GM12878 (cell line): ENCODE measurements at regions not wholly inside any gene's neighbourhood (a gene's known extent, or its start where the extent isn't known, plus 50 kb on each side); places are given as distances from the start of the nearest gene placed in this dataset.

Experiments
- ATAC-seq: fragments of 200-7000 bp; cut with Tn5 transposase; 3 replicates; pipeline ENCODE4 v1.9.1; 2020; ENCODE audit warnings: mild to moderate bottlenecking, moderate library complexity
- BruUV-seq: library from RNA; stranded (reverse); fragments of 400-500 nt; replicated peaks from 2 replicates; lab custom pipeline; 2021; lab: Mats Ljungman, UMichigan
- CTCF ChIA-PET: fragments of 300-600 bp; sonication (Branson Sonifier 250); formaldehyde crosslinking; extraction: SDS; loops from one replicate; lab custom pipeline; 2021; ENCODE audit warnings: inconsistent platforms; lab: Yijun Ruan, JAX
- POLR2A ChIA-PET: fragments of 350-600 bp; formaldehyde crosslinking; extraction: SDS; loops from one replicate; lab custom pipeline; 2021; ENCODE audit warnings: inconsistent platforms; lab: Charles Lee
- RAD21 ChIA-PET: fragments of 300-600 bp; sonication (Branson Sonifier 250); formaldehyde crosslinking; loops from one replicate; lab custom pipeline; 2023; ENCODE audit warnings: antibody characterized with exemption; ENCODE audit not compliant: unreplicated experiment; lab: Charles Lee
- SMC1A ChIA-PET: fragments of 300-600 bp; sonication (Branson Sonifier 250); formaldehyde crosslinking; loops from one replicate; lab custom pipeline; 2023; ENCODE audit not compliant: unreplicated experiment, uncharacterized antibody; lab: Charles Lee
- DNase-seq: peaks from one replicate; pipeline ENCODE4 v3.0.0-alpha.2; 2011; ENCODE audit warnings: low read depth, low spot score
- FAIRE-seq: peaks from 3 replicates; lab custom pipeline; 2011; peaks lifted over from hg19 to GRCh38; lab: Jason Lieb, UNC
- H2AFZ ChIP-seq: 2 replicates; pipeline ENCODE4 v1.6.0; 2011; ENCODE audit warnings: low read depth, low read length, control low read depth; ENCODE audit not compliant: control insufficient read depth
- H3K27ac ChIP-seq: 2 replicates; pipeline ENCODE4 v1.5.1; 2011; ENCODE audit warnings: control low read depth; ENCODE audit not compliant: control insufficient read depth, insufficient read depth
- H3K27me3 ChIP-seq, 2 experiments: replicated peaks in 1 of 2; 2 replicates each; pipeline versions ENCODE4 v1.6.0 to v1.6.1; 2011; ENCODE audit warnings: low read length in 1 of 2; ENCODE audit not compliant: control insufficient read depth in 2 of 2, insufficient read depth in 2 of 2
- H3K36me3 ChIP-seq, 2 experiments: 2 replicates each; pipeline ENCODE4 v1.5.1; 2011; ENCODE audit warnings: low read length in 1 of 2; ENCODE audit not compliant: control insufficient read depth in 2 of 2, insufficient read depth in 2 of 2
- H3K4me1 ChIP-seq: 2 replicates; pipeline ENCODE4 v1.6.1; 2011; ENCODE audit warnings: mild to moderate bottlenecking, low read length, moderate library complexity, mixed read lengths; ENCODE audit not compliant: control insufficient read depth, insufficient read depth
- H3K4me2 ChIP-seq: 2 replicates; pipeline ENCODE4 v1.6.0; 2011; ENCODE audit warnings: control low read depth; ENCODE audit not compliant: control insufficient read depth, insufficient read depth
- H3K4me3 ChIP-seq: fragments of 200-600 bp; sonication (generic); 2 replicates; pipeline ENCODE4 v1.5.1; 2016
- H3K79me2 ChIP-seq: 2 replicates; pipeline ENCODE4 v1.6.0; 2011; ENCODE audit warnings: low read length; ENCODE audit not compliant: control insufficient read depth, insufficient read depth
- H3K9ac ChIP-seq: 2 replicates; pipeline ENCODE4 v1.8.0; 2011; ENCODE audit warnings: low read length, control low read depth, mixed read lengths; ENCODE audit not compliant: control insufficient read depth, insufficient read depth
- H3K9me3 ChIP-seq: replicated peaks from 3 replicates; pipeline ENCODE4 v1.5.1; 2011; ENCODE audit warnings: mild to moderate bottlenecking, low read length; ENCODE audit not compliant: control insufficient read depth, insufficient read depth
- H4K20me1 ChIP-seq: 2 replicates; pipeline ENCODE4 v1.6.0; 2011; ENCODE audit not compliant: control insufficient read depth, insufficient read depth
- ATF7 ChIP-seq: fragments of 450-650 bp; IDR thresholded peaks from 2 replicates; pipeline ENCODE4 v1.6.1; 2016; ENCODE audit warnings: low read depth, mild to moderate bottlenecking
- CHD1 ChIP-seq: IDR thresholded peaks from 2 replicates; pipeline ENCODE4 v1.6.1; 2012; ENCODE audit warnings: low read depth, low read length, improper control_type of control experiment
- ESRRA ChIP-seq: IDR thresholded peaks from 2 replicates; pipeline ENCODE4 v1.6.1; 2012; ENCODE audit warnings: mild to moderate bottlenecking, low read length, improper control_type of control experiment
- FOS ChIP-seq: IDR thresholded peaks from 3 replicates; pipeline ENCODE4 v1.6.1; 2011; ENCODE audit warnings: borderline replicate concordance; ENCODE audit not compliant: insufficient read length; ENCODE audit errors: extremely low read depth
- FOXK2 ChIP-seq: fragments of 450-650 bp; IDR thresholded peaks from 2 replicates; pipeline ENCODE4 v1.6.1; 2017; ENCODE audit warnings: mild to moderate bottlenecking, moderate library complexity
- IRF4 ChIP-seq: IDR thresholded peaks from 2 replicates; pipeline ENCODE4 v1.6.1; 2011; ENCODE audit warnings: low read depth, low read length
- NFIC ChIP-seq: IDR thresholded peaks from 2 replicates; pipeline ENCODE4 v1.6.1; 2012; ENCODE audit warnings: low read depth, mild to moderate bottlenecking, inconsistent platforms, low read length, moderate library complexity
- RELA ChIP-seq: fragments of 450-650 bp; IDR thresholded peaks from 2 replicates; pipeline ENCODE4 v1.8.0; 2014; ENCODE audit warnings: borderline replicate concordance; ENCODE audit not compliant: partially characterized antibody
- TAF1 ChIP-seq: IDR thresholded peaks from 2 replicates; pipeline ENCODE4 v1.6.1; 2011; ENCODE audit warnings: mild to moderate bottlenecking, low read depth, low read length, borderline replicate concordance
- TBL1XR1 ChIP-seq: IDR thresholded peaks from 2 replicates; pipeline ENCODE4 v1.6.1; 2012; ENCODE audit warnings: low read depth, low read length, improper control_type of control experiment
- TCF3 ChIP-seq: IDR thresholded peaks from 2 replicates; pipeline ENCODE4 v1.6.1; 2012; ENCODE audit warnings: low read depth, mild to moderate bottlenecking, low read length, borderline replicate concordance; ENCODE audit not compliant: insufficient read depth
- ZNF622 ChIP-seq: fragments of 450-650 bp; IDR thresholded peaks from 2 replicates; pipeline ENCODE4 v1.6.1; 2017; ENCODE audit warnings: mild to moderate bottlenecking, inconsistent platforms
- WGBS: methylation state at CpG from one replicate; pipeline ENCODE4 v1.1.6; 2016; ENCODE audit warnings: low lambda C conversion rate; ENCODE audit not compliant: insufficient replicate concordance, insufficient coverage; ENCODE audit errors: missing lambda C conversion rate; 5-methylcytosine and 5-hydroxymethylcytosine counted together
- in situ Hi-C: fragments of 300-500 bp; cut with MboI; formaldehyde crosslinking; loops from 9 replicates; pipeline ENCODE4 v1.14.3; 2018; ENCODE audit warnings: mixed read lengths
- intact Hi-C: fragments of 100-400 bp; cut with micrococcal nuclease; formaldehyde crosslinking; loops from one replicate; pipeline ENCODE4 v1.14.2; 2022; ENCODE audit not compliant: unreplicated experiment
- TF ChIP-seq, protein P1 (sequence below): IDR thresholded peaks from 2 replicates; pipeline ENCODE4 v1.6.1; 2012; ENCODE audit warnings: low read depth, low read length, improper control_type of control experiment
- TF ChIP-seq, protein P2 (sequence below): fragments of 150-350 bp; IDR thresholded peaks from 2 replicates; pipeline ENCODE4 v1.6.1; 2014; ENCODE audit warnings: mild to moderate bottlenecking, low read depth, low read length
- TF ChIP-seq, protein P3 (sequence below): fragments of 450-650 bp; IDR thresholded peaks from 2 replicates; pipeline ENCODE4 v1.6.1; 2016; ENCODE audit warnings: mild to moderate bottlenecking

DNA sequence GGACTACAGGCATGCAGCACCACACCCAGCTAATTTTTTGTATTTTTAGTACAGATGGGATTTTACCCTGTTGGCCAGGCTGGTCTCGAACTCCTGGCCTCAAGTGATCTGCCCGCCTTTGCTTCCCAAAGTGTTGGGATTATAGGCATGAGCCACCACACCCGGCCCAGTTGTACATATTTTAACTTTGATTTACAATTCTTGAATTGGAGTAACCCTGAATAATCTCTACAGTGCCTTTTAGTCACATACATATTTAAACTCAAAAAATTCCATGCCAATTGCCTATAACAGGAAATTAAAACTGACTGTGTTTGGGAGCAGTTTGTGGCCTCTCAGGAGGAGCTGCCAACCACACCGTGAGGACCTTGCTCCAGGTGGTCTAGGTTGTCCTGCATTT lies 199.8 kb upstream of the PDE10A start:
- H4K20me1 ChIP-seq: no peaks in the 10 kb centered on the region
- intact Hi-C loops (no loop called here), in situ Hi-C loops (no loop called here)
- BruUV-seq: no TSS peak
- WGBS: 26% methylated on average over 4 of the region's 4 CpGs
- H3K79me2 ChIP-seq: no peaks in the 10 kb centered on the region
- no peak for DNase-seq
- no peaks in the 10 kb centered on the region for H3K9me3 ChIP-seq
- H3K4me3 ChIP-seq: no peak overlapping the region
- POLR2A ChIA-PET: no interaction called here
- no peaks in the 10 kb centered on the region for H3K4me1 ChIP-seq
- H3K4me2 ChIP-seq: no peak overlapping the region
- SMC1A ChIA-PET: no interaction called here
- H3K9ac ChIP-seq: no peak overlapping the region
- FAIRE-seq: no peak
- H3K27me3 ChIP-seq: no peaks in the 10 kb centered on the region
- no peak overlapping the region for H3K27ac ChIP-seq
- H2AFZ ChIP-seq: no peak overlapping the region
- TF ChIP-seq TCF3 (no peak), IRF4 (no peak), NFIC (no peak), RELA (no peak), ATF7 (no peak), ZNF622 (no peak), CHD1 (no peak), TBL1XR1 (no peak), TAF1 (no peak), FOS (no peak), FOXK2 (no peak), ESRRA (no peak)
- TF ChIP-seq, protein P1, sequence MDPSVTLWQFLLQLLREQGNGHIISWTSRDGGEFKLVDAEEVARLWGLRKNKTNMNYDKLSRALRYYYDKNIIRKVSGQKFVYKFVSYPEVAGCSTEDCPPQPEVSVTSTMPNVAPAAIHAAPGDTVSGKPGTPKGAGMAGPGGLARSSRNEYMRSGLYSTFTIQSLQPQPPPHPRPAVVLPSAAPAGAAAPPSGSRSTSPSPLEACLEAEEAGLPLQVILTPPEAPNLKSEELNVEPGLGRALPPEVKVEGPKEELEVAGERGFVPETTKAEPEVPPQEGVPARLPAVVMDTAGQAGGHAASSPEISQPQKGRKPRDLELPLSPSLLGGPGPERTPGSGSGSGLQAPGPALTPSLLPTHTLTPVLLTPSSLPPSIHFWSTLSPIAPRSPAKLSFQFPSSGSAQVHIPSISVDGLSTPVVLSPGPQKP: no peak
- TF ChIP-seq, protein P2, sequence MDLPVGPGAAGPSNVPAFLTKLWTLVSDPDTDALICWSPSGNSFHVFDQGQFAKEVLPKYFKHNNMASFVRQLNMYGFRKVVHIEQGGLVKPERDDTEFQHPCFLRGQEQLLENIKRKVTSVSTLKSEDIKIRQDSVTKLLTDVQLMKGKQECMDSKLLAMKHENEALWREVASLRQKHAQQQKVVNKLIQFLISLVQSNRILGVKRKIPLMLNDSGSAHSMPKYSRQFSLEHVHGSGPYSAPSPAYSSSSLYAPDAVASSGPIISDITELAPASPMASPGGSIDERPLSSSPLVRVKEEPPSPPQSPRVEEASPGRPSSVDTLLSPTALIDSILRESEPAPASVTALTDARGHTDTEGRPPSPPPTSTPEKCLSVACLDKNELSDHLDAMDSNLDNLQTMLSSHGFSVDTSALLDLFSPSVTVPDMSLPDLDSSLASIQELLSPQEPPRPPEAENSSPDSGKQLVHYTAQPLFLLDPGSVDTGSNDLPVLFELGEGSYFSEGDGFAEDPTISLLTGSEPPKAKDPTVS: no peak
- TF ChIP-seq, protein P3, sequence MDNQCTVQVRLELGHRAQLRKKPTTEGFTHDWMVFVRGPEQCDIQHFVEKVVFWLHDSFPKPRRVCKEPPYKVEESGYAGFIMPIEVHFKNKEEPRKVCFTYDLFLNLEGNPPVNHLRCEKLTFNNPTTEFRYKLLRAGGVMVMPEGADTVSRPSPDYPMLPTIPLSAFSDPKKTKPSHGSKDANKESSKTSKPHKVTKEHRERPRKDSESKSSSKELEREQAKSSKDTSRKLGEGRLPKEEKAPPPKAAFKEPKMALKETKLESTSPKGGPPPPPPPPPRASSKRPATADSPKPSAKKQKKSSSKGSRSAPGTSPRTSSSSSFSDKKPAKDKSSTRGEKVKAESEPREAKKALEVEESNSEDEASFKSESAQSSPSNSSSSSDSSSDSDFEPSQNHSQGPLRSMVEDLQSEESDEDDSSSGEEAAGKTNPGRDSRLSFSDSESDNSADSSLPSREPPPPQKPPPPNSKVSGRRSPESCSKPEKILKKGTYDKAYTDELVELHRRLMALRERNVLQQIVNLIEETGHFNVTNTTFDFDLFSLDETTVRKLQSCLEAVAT: no peak
- no peaks in the 10 kb centered on the region for H3K36me3 ChIP-seq
- RAD21 ChIA-PET: no interaction called here
- CTCF ChIA-PET: no interaction called here
- no peak for ATAC-seq
